ENCODE measurements at regions not wholly inside any gene's neighbourhood (a gene's known extent, or its start where the extent isn't known, plus 50 kb on each side); places are given as distances from the start of the nearest gene placed in this dataset.
"Not testable (repeated sequence)": the region's sequence is repeated elsewhere in the genome, so short reads cannot be mapped to it uniquely, and the experiment has no call there.

- DNase-seq: no peak
Observed at GRCh38 chr1:219071209-219071608, 102.5 kb upstream of the LYPLAL1 start.

- DNase-seq: no peak
Observed at GRCh38 chr1:219072329-219072728, 101.3 kb upstream of the LYPLAL1 start.

- DNase-seq: no peak
Observed at GRCh38 chr1:219074084-219074728, 99.5 kb upstream of the LYPLAL1 start.

- no peak for DNase-seq
Observed at GRCh38 chr1:219075121-219075879, 98.4 kb upstream of the LYPLAL1 start.

GRCh38 chr1:219076326-219076937 lies 97.2 kb upstream of the LYPLAL1 start:
- DNase-seq: no peak

GRCh38 chr1:219077767-219078166 lies 95.9 kb upstream of the LYPLAL1 start:
- DNase-seq: not testable (repeated sequence)

- no peak for DNase-seq
Observed at GRCh38 chr1:219081943-219082925, 91.4 kb upstream of the LYPLAL1 start.

GRCh38 chr1:219083631-219084030 lies 90.0 kb upstream of the LYPLAL1 start:
- no peak for DNase-seq

- DNase-seq: no peak
Observed at GRCh38 chr1:219085082-219085481, 88.6 kb upstream of the LYPLAL1 start.

GRCh38 chr1:219085988-219086387 lies 87.7 kb upstream of the LYPLAL1 start:
- no peak for DNase-seq

- no peak for DNase-seq
Observed at GRCh38 chr1:219086956-219087469, 86.7 kb upstream of the LYPLAL1 start.

GRCh38 chr1:219088778-219089557 lies 84.7 kb upstream of the LYPLAL1 start:
- no peak for DNase-seq

- no peak for DNase-seq
Observed at GRCh38 chr1:219090607-219091006, 83.1 kb upstream of the LYPLAL1 start.

- no peak for DNase-seq
Observed at GRCh38 chr1:219092206-219092605, 81.5 kb upstream of the LYPLAL1 start.

- DNase-seq: no peak
Observed at GRCh38 chr1:219099307-219099706, 74.4 kb upstream of the LYPLAL1 start.

- DNase-seq: no peak
Observed at GRCh38 chr1:219100059-219100458, 73.6 kb upstream of the LYPLAL1 start.

- not testable (repeated sequence) for DNase-seq
Observed at GRCh38 chr1:219102466-219102865, 71.2 kb upstream of the LYPLAL1 start.

GRCh38 chr1:219105893-219106292 lies 67.8 kb upstream of the LYPLAL1 start:
- no peak for DNase-seq

- DNase-seq: no peak
Observed at GRCh38 chr1:219109424-219110018, 64.2 kb upstream of the LYPLAL1 start.

GRCh38 chr1:219113261-219113660 lies 60.4 kb upstream of the LYPLAL1 start:
- no peak for DNase-seq

- DNase-seq: no peak
Observed at GRCh38 chr1:219114014-219114413, 59.7 kb upstream of the LYPLAL1 start.

Measured in NCI-H526 (cell line).